ENCODE measurements at regions not wholly inside any gene's neighbourhood (a gene's known extent, or its start where the extent isn't known, plus 50 kb on each side); places are given as distances from the start of the nearest gene placed in this dataset.

- no peak overlapping the region for H2AFZ ChIP-seq (ENCODE audit: low read depth, low read length)
- no peaks in the 10 kb centered on the region for H3K9me3 ChIP-seq (ENCODE audit: insufficient read depth, low read length)
- no peaks in the 10 kb centered on the region for H3K36me3 ChIP-seq (replicated peaks; ENCODE audit: low read depth, low read length)
- no peaks in the 10 kb centered on the region for H3K79me2 ChIP-seq (ENCODE audit: low read length)
- H3K9ac ChIP-seq (ENCODE audit: low read length): no peak overlapping the region
- H3K4me2 ChIP-seq (ENCODE audit: low read length): no peak overlapping the region
- H3K27me3 ChIP-seq (ENCODE audit: low read depth, low read length): peaks cover 3% of the 10 kb centered on the region; the same call in 1 of the 2 replicates
- H4K20me1 ChIP-seq (ENCODE audit: insufficient read depth, low read length): no peaks in the 10 kb centered on the region
- H3K27ac ChIP-seq (ENCODE audit: low read length): no peak overlapping the region
- no peaks in the 10 kb centered on the region for H3K4me1 ChIP-seq (ENCODE audit: low read length)
- TF ChIP-seq CTCF (IDR thresholded peaks at IDR 0.05; ENCODE audit: low read depth, low read length) (no peak), EZH2phosphoT487 (IDR thresholded peaks at IDR 0.05; ENCODE audit: low read depth) (no peak)
- no peak overlapping the region for H3K4me3 ChIP-seq (ENCODE audit: low read length)
These were observed 344.5 kb upstream of the ZFP64 start for GRCh38 chr20:52536040-52536439.

GRCh38 chr20:52534616-52535015, 343.0 kb upstream of the ZFP64 start:
- H3K4me1 ChIP-seq (ENCODE audit: low read length): no peaks in the 10 kb centered on the region
- no peak overlapping the region for H3K27ac ChIP-seq (ENCODE audit: low read length)
- no peaks in the 10 kb centered on the region for H3K36me3 ChIP-seq (replicated peaks; ENCODE audit: low read depth, low read length)
- no peak overlapping the region for H3K4me2 ChIP-seq (ENCODE audit: low read length)
- no peak overlapping the region for H2AFZ ChIP-seq (ENCODE audit: low read depth, low read length)
- H4K20me1 ChIP-seq (ENCODE audit: insufficient read depth, low read length): no peaks in the 10 kb centered on the region
- TF ChIP-seq EZH2phosphoT487 (IDR thresholded peaks at IDR 0.05; ENCODE audit: low read depth) (no peak), CTCF (IDR thresholded peaks at IDR 0.05; ENCODE audit: low read depth, low read length) (no peak)
- no peaks in the 10 kb centered on the region for H3K79me2 ChIP-seq (ENCODE audit: low read length)
- peaks cover 5% of the 10 kb centered on the region; the same call in 1 of the 2 replicates for H3K27me3 ChIP-seq (ENCODE audit: low read depth, low read length)
- no peak overlapping the region for H3K4me3 ChIP-seq (ENCODE audit: low read length)
- no peak overlapping the region for H3K9ac ChIP-seq (ENCODE audit: low read length)
- H3K9me3 ChIP-seq (ENCODE audit: insufficient read depth, low read length): no peaks in the 10 kb centered on the region

GRCh38 chr20:52533401-52533800, 341.8 kb upstream of the ZFP64 start:
- Histone ChIP-seq H3K9me3 (ENCODE audit: insufficient read depth, low read length) (no peaks in the 10 kb centered on the region), H3K9ac (ENCODE audit: low read length) (no peak overlapping the region), H3K79me2 (ENCODE audit: low read length) (no peaks in the 10 kb centered on the region), H3K27ac (ENCODE audit: low read length) (no peak overlapping the region), H3K27me3 (ENCODE audit: low read depth, low read length) (peaks cover 17% of the 10 kb centered on the region; the same call in 1 of the 2 replicates), H4K20me1 (ENCODE audit: insufficient read depth, low read length) (no peaks in the 10 kb centered on the region), H2AFZ (ENCODE audit: low read depth, low read length) (no peak overlapping the region), H3K36me3 (replicated peaks; ENCODE audit: low read depth, low read length) (no peaks in the 10 kb centered on the region), H3K4me3 (ENCODE audit: low read length) (no peak overlapping the region), H3K4me2 (ENCODE audit: low read length) (no peak overlapping the region), H3K4me1 (ENCODE audit: low read length) (no peaks in the 10 kb centered on the region)
- no peak for TF ChIP-seq EZH2phosphoT487 (IDR thresholded peaks at IDR 0.05; ENCODE audit: low read depth)
- no peak for TF ChIP-seq CTCF (IDR thresholded peaks at IDR 0.05; ENCODE audit: low read depth, low read length)

- Histone ChIP-seq H3K36me3 (replicated peaks; ENCODE audit: low read depth, low read length) (no peaks in the 10 kb centered on the region), H3K4me2 (ENCODE audit: low read length) (no peak overlapping the region), H2AFZ (ENCODE audit: low read depth, low read length) (no peak overlapping the region), H3K27ac (ENCODE audit: low read length) (no peak overlapping the region), H3K4me3 (ENCODE audit: low read length) (no peak overlapping the region), H3K9me3 (ENCODE audit: insufficient read depth, low read length) (no peaks in the 10 kb centered on the region), H3K79me2 (ENCODE audit: low read length) (no peaks in the 10 kb centered on the region), H3K9ac (ENCODE audit: low read length) (no peak overlapping the region), H4K20me1 (ENCODE audit: insufficient read depth, low read length) (no peaks in the 10 kb centered on the region), H3K4me1 (ENCODE audit: low read length) (no peaks in the 10 kb centered on the region), H3K27me3 (ENCODE audit: low read depth, low read length) (peaks cover 17% of the 10 kb centered on the region; the same call in 1 of the 2 replicates)
- TF ChIP-seq EZH2phosphoT487 (IDR thresholded peaks at IDR 0.05; ENCODE audit: low read depth) (no peak), CTCF (IDR thresholded peaks at IDR 0.05; ENCODE audit: low read depth, low read length) (no peak)
These were observed 341.1 kb upstream of the ZFP64 start for GRCh38 chr20:52532674-52533073.
